DMS53 treated with DMSO at 0.1 percent for 48 hours (cell line): ENCODE measurements at regions not wholly inside any gene's neighbourhood (a gene's known extent, or its start where the extent isn't known, plus 50 kb on each side); places are given as distances from the start of the nearest gene placed in this dataset.

Experiments
- DNase-seq: peaks from one replicate; lab custom pipeline; 2025; ENCODE audit not compliant: unreplicated experiment; lab: John Stamatoyannopoulos, UW

DNA sequence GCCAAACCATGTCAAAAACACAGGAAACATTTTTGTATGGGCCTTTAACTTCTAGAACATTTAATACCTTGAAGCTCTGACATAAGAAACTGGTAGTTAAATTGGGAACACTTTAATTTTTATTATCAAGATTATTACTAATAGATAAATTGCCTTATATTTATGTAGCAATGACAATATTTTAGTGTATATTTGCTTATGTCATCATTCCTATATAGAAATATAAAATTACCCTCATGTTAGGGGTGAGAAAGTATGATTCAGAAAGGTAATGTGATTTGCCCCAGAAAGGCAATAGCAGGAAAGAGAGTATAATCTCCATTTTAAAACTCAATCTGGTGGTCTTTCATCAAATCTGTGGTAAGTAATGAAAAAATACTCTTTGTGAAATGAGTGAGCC lies 147.4 kb downstream of the IL15 start:
- DNase-seq = no peak

- DNase-seq = no peak
Observed at GRCh38 chr4:141786946-141787345, 150.6 kb downstream of the IL15 start.

GRCh38 chr4:141788169-141788915 lies 152.0 kb downstream of the IL15 start:
- no peak for DNase-seq

DNA sequence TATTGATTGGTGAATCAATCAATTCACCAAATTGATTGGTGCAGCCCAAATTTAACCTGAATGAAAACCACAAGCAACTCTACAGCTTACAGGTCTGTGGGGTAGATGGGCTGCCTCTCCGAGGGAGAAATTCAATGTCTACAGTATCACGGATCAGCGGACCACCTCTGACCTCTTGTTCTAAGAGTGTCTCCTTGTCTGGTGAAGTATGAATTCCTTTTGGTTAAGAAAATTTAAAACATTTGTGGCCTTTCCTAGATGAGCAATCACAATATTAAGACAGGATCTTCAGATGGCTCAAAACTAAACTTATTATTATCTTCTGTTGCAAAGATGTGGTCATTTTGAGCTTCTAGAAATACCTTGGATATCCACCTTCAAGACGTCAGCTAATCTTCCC lies 153.3 kb downstream of the IL15 start:
- no peak for DNase-seq

DNA sequence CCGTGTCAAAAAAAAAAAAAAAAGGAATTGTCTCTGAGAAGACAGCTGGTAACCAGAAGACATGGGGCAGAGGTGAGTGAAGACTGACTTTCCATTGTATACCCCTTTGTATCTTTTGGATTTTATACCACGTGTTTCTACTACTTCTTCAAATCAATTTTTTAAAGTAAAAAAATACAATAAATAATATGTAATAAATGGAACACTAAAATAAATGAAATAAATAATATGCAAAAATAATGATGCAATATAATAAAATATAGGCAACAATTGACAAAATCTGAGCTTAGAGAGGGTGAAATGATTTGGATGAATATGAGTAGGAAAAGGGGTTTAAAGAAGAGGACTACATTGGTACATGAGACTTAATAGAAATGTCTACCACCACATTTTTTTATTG lies 155.8 kb downstream of the IL15 start:
- no peak for DNase-seq

DNA sequence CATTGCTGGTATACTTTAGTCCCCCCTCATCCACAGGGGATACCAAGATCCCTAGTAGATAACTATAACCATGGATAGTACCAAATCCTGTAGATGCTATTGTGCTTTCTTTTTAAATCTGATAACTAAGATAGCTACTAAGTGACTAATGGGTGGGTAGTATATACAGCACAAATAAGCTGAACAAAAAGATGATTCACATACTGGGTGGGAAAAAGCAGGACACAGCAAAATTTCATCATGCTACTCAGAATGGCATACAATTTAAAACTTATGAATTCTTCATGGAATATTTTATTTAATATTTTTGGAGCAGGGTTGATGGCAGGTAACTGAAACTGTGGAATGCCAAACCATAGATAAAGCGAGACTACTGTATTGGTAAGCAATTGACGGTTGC lies 161.6 kb downstream of the IL15 start:
- no peak for DNase-seq

DNA sequence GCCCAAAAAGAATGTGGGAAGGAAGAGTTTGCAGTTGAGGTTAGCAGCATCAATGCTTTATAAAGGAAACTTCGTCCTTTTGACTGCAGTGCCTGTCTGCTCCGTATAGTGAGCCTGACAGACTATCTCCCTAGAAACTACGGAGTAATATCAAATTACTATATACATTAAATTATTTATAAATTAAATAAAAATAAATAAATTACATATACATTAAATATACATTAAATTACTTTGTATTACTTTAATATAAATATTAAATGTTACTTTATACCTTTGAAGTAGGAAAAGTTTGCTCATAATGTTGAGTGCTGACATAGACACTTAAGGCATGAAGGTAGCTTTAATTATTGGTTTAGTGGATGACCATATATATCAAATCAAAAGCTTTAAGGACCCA lies 165.2 kb downstream of the IL15 start:
- no peak for DNase-seq

GRCh38 chr4:141802333-141802732 lies 165.9 kb downstream of the IL15 start:
- no peak for DNase-seq

DNA sequence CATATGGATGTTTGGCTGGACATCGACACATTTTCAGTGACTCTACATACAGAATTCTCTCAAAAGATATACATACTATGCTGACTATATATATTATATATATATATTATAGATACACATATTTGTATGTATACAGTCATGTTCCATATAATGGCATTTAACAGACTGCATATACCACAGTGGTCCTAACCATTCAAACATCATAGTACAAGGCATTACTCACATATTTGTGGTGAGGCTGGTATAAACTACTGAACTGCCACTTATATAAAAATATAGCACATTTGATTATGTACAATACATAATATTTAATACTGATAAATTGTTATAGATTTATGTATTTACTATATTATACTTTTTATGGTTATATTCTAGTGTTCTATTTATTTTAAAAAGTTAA lies 168.5 kb downstream of the IL15 start:
- DNase-seq = no peak

DNA sequence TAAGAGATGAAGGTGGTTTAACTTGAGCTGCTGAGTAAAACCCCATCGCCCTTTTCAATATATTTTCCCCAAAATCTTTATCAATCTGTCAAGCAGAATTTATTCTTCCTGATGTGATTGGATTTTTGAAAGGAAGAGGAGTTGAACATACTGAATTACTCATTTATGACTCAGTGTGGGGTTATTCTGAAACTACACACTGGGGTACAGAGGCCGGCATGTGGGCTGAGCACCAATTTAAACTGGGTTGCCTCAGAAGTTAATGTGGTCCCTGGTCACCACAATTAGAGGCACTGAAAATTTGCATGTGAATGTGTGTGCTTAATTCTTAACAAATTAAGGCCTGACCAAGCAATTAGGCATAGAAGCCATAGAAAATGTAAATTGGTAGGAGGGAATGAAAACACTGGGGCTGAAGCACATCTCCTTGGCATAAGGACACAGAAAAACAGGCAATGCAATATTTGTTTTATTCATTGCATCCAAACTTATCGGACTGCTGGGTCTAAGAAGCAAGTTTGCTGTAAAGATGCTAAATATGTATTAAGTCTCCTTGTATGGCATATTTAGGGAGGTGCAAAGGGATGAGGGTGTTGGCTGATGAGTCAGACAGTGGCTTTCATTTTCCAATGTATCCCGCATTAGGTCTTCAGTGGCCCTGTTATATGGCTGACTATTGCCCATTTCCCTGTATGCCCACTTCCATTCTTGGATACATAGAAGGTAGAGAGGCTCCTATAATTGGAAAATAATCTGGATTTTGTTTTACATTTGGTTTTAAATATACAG lies 170.9 kb downstream of the IL15 start:
- DNase-seq = no peak

DNA sequence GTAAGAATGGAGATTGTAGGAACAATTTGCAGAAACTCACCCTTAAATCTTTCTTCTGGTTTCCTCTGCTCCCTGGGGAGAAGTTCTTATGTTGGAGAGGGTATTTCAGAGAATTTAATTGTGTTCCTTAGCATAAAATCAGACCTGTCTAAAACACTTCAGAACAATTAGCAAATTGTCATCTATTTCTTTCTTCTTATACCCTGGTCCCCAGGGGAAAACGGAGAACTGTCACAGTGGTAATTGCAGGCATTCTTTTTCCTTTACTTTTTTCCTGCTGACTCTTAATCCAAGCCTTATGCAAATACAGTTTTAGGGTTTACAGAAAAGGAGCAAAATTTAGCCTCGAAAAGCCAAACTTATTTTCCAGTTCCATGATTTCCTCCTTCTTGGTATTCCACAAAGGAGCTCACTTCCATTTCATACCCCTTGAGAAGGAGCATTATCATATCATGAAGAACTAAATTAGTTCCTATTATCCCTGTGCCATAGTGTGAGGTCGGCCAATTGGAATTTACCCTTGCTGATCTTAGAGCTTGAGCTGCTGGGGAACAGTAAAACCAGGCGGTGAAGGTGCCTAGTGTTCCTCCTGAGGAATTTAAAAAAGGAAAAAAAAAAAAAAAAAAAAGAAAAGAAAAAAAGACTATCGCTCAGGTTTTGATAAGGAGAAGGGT lies 173.8 kb downstream of the IL15 start:
- DNase-seq = no peak

GRCh38 chr4:141810712-141811375 lies 174.5 kb downstream of the IL15 start:
- DNase-seq = no peak

DNA sequence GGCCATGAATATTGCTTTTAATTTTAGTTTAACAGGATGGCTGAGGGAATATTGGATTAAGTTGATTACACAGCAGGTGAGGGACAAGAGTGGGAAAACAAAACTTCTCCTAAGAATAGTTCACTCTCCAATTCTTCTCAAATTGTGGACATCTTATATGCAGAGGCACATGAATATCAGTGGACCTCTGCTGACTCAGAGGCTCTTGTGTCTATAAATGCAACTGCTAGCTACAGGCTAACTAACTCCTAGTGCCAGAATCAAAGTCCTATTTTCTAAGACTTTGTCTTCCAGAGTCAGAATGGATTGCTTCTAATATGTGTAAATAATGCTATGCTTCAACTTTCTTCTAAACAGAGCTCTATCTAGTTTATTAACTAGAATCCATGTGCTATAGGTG lies 175.8 kb downstream of the IL15 start:
- DNase-seq = no peak

- no peak for DNase-seq
Observed at GRCh38 chr4:141814499-141814898, 178.1 kb downstream of the IL15 start.

GRCh38 chr4:141815646-141816045 lies 179.3 kb downstream of the IL15 start:
- no peak for DNase-seq

DNA sequence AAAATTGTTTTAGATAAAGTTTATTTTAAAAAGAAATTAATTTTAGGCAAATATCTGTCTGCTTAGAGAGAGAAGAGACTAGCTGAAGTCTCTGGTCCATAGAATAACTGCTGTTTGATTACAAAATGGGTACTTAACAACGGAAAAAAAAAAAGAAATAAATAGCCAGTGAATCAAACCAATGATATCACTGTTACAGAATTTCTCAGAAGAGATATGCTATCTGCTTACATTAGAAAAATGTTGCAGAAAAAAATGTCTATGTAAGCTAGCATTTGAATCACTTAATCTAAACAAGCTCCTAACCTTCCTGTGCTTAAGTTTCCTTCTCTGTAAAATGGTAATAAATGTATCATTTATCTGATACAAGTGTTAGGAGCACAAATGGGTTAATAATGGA lies 189.9 kb downstream of the IL15 start:
- no peak for DNase-seq

GRCh38 chr4:141833209-141833608 lies 196.8 kb downstream of the IL15 start:
- DNase-seq = no peak

- no peak for DNase-seq
Observed at GRCh38 chr4:141840299-141840986, 204.1 kb downstream of the IL15 start.

- DNase-seq = no peak
Observed at GRCh38 chr4:141843136-141843535, 206.8 kb downstream of the IL15 start.

GRCh38 chr4:141845901-141846300 lies 209.5 kb downstream of the IL15 start:
- no peak for DNase-seq

DNA sequence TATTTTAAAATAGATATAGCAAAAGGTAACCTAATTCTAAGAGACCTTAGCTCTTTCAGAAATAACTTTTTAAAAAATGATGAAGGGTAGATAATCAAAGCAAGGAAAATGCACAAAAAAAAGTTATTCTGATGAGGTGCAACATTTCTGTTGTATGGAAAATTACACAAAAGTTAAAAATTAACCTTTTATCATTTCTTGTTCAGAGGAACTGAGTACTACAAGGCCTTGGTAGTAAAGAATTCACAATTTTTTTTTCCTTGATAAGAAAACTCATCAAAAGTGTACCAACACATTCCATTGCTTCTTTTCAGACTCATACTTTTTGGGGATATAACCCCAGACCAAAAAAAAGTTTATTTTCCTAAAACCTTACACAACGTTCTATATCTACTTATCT lies 213.0 kb downstream of the IL15 start:
- DNase-seq = no peak
